ENCODE measurements at regions not wholly inside any gene's neighbourhood (a gene's known extent, or its start where the extent isn't known, plus 50 kb on each side); places are given as distances from the start of the nearest gene placed in this dataset.

GRCh38 chr2:60282886-60283285, 270.6 kb downstream of the BCL11A start:
- TF ChIP-seq, protein P1, sequence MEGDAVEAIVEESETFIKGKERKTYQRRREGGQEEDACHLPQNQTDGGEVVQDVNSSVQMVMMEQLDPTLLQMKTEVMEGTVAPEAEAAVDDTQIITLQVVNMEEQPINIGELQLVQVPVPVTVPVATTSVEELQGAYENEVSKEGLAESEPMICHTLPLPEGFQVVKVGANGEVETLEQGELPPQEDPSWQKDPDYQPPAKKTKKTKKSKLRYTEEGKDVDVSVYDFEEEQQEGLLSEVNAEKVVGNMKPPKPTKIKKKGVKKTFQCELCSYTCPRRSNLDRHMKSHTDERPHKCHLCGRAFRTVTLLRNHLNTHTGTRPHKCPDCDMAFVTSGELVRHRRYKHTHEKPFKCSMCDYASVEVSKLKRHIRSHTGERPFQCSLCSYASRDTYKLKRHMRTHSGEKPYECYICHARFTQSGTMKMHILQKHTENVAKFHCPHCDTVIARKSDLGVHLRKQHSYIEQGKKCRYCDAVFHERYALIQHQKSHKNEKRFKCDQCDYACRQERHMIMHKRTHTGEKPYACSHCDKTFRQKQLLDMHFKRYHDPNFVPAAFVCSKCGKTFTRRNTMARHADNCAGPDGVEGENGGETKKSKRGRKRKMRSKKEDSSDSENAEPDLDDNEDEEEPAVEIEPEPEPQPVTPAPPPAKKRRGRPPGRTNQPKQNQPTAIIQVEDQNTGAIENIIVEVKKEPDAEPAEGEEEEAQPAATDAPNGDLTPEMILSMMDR (IDR thresholded peaks at IDR 0.05) = no peak
- TF ChIP-seq EZH2 (IDR thresholded peaks at IDR 0.05; ENCODE audit: borderline replicate concordance, insufficient read depth, low read depth, low read length, poor library complexity, severe bottlenecking) = no peak
